Endodermal cell (in vitro differentiated cells): ENCODE measurements at regions not wholly inside any gene's neighbourhood (a gene's known extent, or its start where the extent isn't known, plus 50 kb on each side); places are given as distances from the start of the nearest gene placed in this dataset.

Source experiments
- DNase-seq: peaks from one replicate; pipeline ENCODE4 v3.0.0-alpha.2; 2017
- H3K27ac ChIP-seq: 2 replicates; pipeline ENCODE4 v1.5.1; 2013; ENCODE audit warnings: mild to moderate bottlenecking, low read depth, low read length, moderate library complexity
- H3K27me3 ChIP-seq: 2 replicates; pipeline ENCODE4 v1.6.1; 2013; ENCODE audit warnings: mild to moderate bottlenecking, low read length, moderate library complexity; ENCODE audit not compliant: insufficient read depth, control insufficient read depth, poor library complexity, severe bottlenecking
- H3K36me3 ChIP-seq: 2 replicates; pipeline ENCODE4 v1.7.0; 2013; ENCODE audit warnings: mild to moderate bottlenecking, low read length, moderate library complexity; ENCODE audit not compliant: control insufficient read depth, insufficient read depth
- H3K4me1 ChIP-seq: one replicate; pipeline ENCODE4 v1.7.0; 2013; ENCODE audit warnings: low read length; ENCODE audit not compliant: control insufficient read depth, insufficient read depth
- H3K4me3 ChIP-seq: 2 replicates; pipeline ENCODE4 v1.5.1; 2013; ENCODE audit warnings: mild to moderate bottlenecking, low read length, moderate library complexity
- H3K9ac ChIP-seq: 2 replicates; pipeline ENCODE4 v1.6.1; 2013; ENCODE audit warnings: mild to moderate bottlenecking, low read length, moderate library complexity; ENCODE audit not compliant: poor library complexity, severe bottlenecking; ENCODE audit errors: extremely low read depth
- H3K9me3 ChIP-seq: 2 replicates; pipeline ENCODE4 v1.6.1; 2013; ENCODE audit warnings: mild to moderate bottlenecking, low read length, moderate library complexity; ENCODE audit not compliant: control insufficient read depth
- H3K27ac Mint-ChIP-seq: 2 replicates; pipeline ENCODE4 v1.8.0; 2020; ENCODE audit warnings: mixed read lengths
- H3K27me3 Mint-ChIP-seq: 2 replicates; pipeline ENCODE4 v1.8.0; 2021; ENCODE audit warnings: mild to moderate bottlenecking, mixed read lengths; ENCODE audit not compliant: insufficient read depth
- H3K36me3 Mint-ChIP-seq: 2 replicates; pipeline ENCODE4 v1.8.0; 2020; ENCODE audit warnings: low read depth, mixed read lengths
- H3K4me1 Mint-ChIP-seq: 2 replicates; pipeline ENCODE4 v1.8.0; 2020; ENCODE audit warnings: mixed read lengths
- H3K4me3 Mint-ChIP-seq: 2 replicates; pipeline ENCODE4 v1.8.0; 2020; ENCODE audit warnings: mild to moderate bottlenecking, moderate library complexity, mixed read lengths
- H3K9me3 Mint-ChIP-seq: 2 replicates; pipeline ENCODE4 v1.8.0; 2020; ENCODE audit warnings: mild to moderate bottlenecking, mixed read lengths
- CTCF ChIP-seq: fragments of 200-600 bp; sonication (generic); conservative IDR thresholded peaks from 2 replicates; pipeline ENCODE4 v1.5.0; 2021; ENCODE audit warnings: antibody characterized with exemption, mild to moderate bottlenecking
- WGBS, 2 experiments: methylation state at CpG; one replicate each; pipeline versions ENCODE4 v1.1.5 to v1.1.7; 2013; ENCODE audit warnings: missing lambda C conversion rate in 2 of 2, mixed read lengths in 1 of 2; ENCODE audit not compliant: insufficient coverage in 1 of 2, insufficient read length in 1 of 2; 5-methylcytosine and 5-hydroxymethylcytosine counted together

GRCh38 chr5:92629000-92629399 is 952.0 kb downstream of the NR2F1-AS1 start:
- no peak overlapping the region for H3K9ac ChIP-seq
- no peak overlapping the region for H3K27ac ChIP-seq
- 97 to 100% methylated on average over 1 to 3 of the region's 3 CpGs for WGBS, 2 experiments
- DNase-seq, result no peak
- no peaks in the 10 kb centered on the region for H3K4me1 ChIP-seq
- Mint-ChIP-seq H3K9me3 (peaks cover 4% of the 10 kb centered on the region), H3K4me3 (no peak overlapping the region), H3K4me1 (no peaks in the 10 kb centered on the region), H3K27ac (no peak overlapping the region), H3K27me3 (no peaks in the 10 kb centered on the region), H3K36me3 (no peaks in the 10 kb centered on the region)
- H3K27me3 ChIP-seq, result peaks cover under 1% of the 10 kb centered on the region
- no peaks in the 10 kb centered on the region for H3K9me3 ChIP-seq
- H3K36me3 ChIP-seq, result no peaks in the 10 kb centered on the region
- no peak for TF ChIP-seq CTCF
- H3K4me3 ChIP-seq, result no peak overlapping the region

GRCh38 chr5:92627186-92627585 is 953.8 kb downstream of the NR2F1-AS1 start:
- DNase-seq, result no peak
- no peak overlapping the region for H3K4me3 Mint-ChIP-seq
- no peaks in the 10 kb centered on the region for H3K36me3 Mint-ChIP-seq
- no peaks in the 10 kb centered on the region for H3K4me1 Mint-ChIP-seq
- TF ChIP-seq CTCF, result no peak
- no peak overlapping the region for H3K4me3 ChIP-seq
- peaks cover under 1% of the 10 kb centered on the region for H3K9me3 Mint-ChIP-seq
- H3K27ac Mint-ChIP-seq, result no peak overlapping the region
- H3K36me3 ChIP-seq, result no peaks in the 10 kb centered on the region
- no peak overlapping the region for H3K9ac ChIP-seq
- no peak overlapping the region for H3K27ac ChIP-seq
- 100% methylated on average over 1 of the region's 1 CpG; no CpG with 5 or more reads in 1 of the 2 experiments for WGBS, 2 experiments
- peaks cover 8% of the 10 kb centered on the region for H3K27me3 ChIP-seq
- H3K4me1 ChIP-seq, result no peaks in the 10 kb centered on the region
- H3K9me3 ChIP-seq, result no peaks in the 10 kb centered on the region
- no peaks in the 10 kb centered on the region for H3K27me3 Mint-ChIP-seq

GRCh38 chr5:92616085-92616484 is 964.9 kb downstream of the NR2F1-AS1 start:
- H3K4me1 ChIP-seq, result no peaks in the 10 kb centered on the region
- H3K9ac ChIP-seq, result no peak overlapping the region
- no peak overlapping the region for H3K4me3 Mint-ChIP-seq
- no peak overlapping the region for H3K27ac Mint-ChIP-seq
- 50% methylated on average over 1 of the region's 1 CpG; no CpG with 5 or more reads in 1 of the 2 experiments for WGBS, 2 experiments
- H3K4me1 Mint-ChIP-seq, result peaks cover 5% of the 10 kb centered on the region
- H3K36me3 ChIP-seq, result no peaks in the 10 kb centered on the region
- H3K27me3 Mint-ChIP-seq, result peaks cover 5% of the 10 kb centered on the region
- no peaks in the 10 kb centered on the region for H3K27me3 ChIP-seq
- H3K4me3 ChIP-seq, result no peak overlapping the region
- no peak overlapping the region for H3K27ac ChIP-seq
- H3K36me3 Mint-ChIP-seq, result no peaks in the 10 kb centered on the region
- H3K9me3 ChIP-seq, result peaks cover 20% of the 10 kb centered on the region
- no peak for TF ChIP-seq CTCF
- DNase-seq, result no peak
- H3K9me3 Mint-ChIP-seq, result peaks cover 8% of the 10 kb centered on the region
